ENCODE measurements at regions not wholly inside any gene's neighbourhood (a gene's known extent, or its start where the extent isn't known, plus 50 kb on each side); places are given as distances from the start of the nearest gene placed in this dataset.
A peak's percentile ranks its signal among the peaks of the same experiment; 100 is the strongest.
"Not testable (repeated sequence)": the region's sequence is repeated elsewhere in the genome, so short reads cannot be mapped to it uniquely, and the experiment has no call there.

- DNase-seq = no peak
- intact Hi-C loops (cut with DNase I) = no loop called here
- no peak for ATAC-seq
Measured at GRCh38 chr3:59522550-59522949, 472.7 kb upstream of the CFAP20DC start.

GRCh38 chr3:59519094-59519493 lies 469.3 kb upstream of the CFAP20DC start:
- intact Hi-C loops (cut with DNase I) = no loop called here
- DNase-seq (no peak), ATAC-seq (no peak)

GRCh38 chr3:59518283-59519055 lies 468.6 kb upstream of the CFAP20DC start:
- DNase-seq = no peak
- intact Hi-C loops (cut with DNase I) = no loop called here
- ATAC-seq = no peak

- intact Hi-C loops (cut with DNase I) = no loop called here
- no peak for DNase-seq
- no peak for ATAC-seq
Measured at GRCh38 chr3:59517388-59517787, 467.6 kb upstream of the CFAP20DC start.

- no peak for DNase-seq
- intact Hi-C loops (cut with DNase I) = no loop called here
- ATAC-seq = no peak
Measured at GRCh38 chr3:59515966-59516365, 466.1 kb upstream of the CFAP20DC start.

GRCh38 chr3:59514865-59515482 lies 465.1 kb upstream of the CFAP20DC start:
- no peak for ATAC-seq
- intact Hi-C loops (cut with DNase I) = no loop called here
- DNase-seq = no peak

- no peak for ATAC-seq
- intact Hi-C loops (cut with DNase I) = no loop called here
- DNase-seq = no peak
Measured at GRCh38 chr3:59513570-59513969, 463.7 kb upstream of the CFAP20DC start.

GRCh38 chr3:59512066-59512465 lies 462.2 kb upstream of the CFAP20DC start:
- intact Hi-C loops (cut with DNase I) = no loop called here
- ATAC-seq (no peak), DNase-seq (no peak)

GRCh38 chr3:59510576-59510975 lies 460.8 kb upstream of the CFAP20DC start:
- intact Hi-C loops (cut with DNase I) = no loop called here
- ATAC-seq = no peak

GRCh38 chr3:59508273-59508672 lies 458.4 kb upstream of the CFAP20DC start:
- intact Hi-C loops (cut with DNase I) = no loop called here
- DNase-seq = no peak
- no peak for ATAC-seq

More at GRCh38 chr3:59510576-59510975, 460.8 kb upstream of the CFAP20DC start:
- no peak for DNase-seq

- no peak for DNase-seq
- ATAC-seq = no peak
- intact Hi-C loops (cut with DNase I) = no loop called here
Measured at GRCh38 chr3:59506191-59506590, 456.4 kb upstream of the CFAP20DC start.

GRCh38 chr3:59503441-59503840 lies 453.6 kb upstream of the CFAP20DC start:
- intact Hi-C loops (cut with DNase I) = no loop called here
- DNase-seq (no peak), ATAC-seq (no peak)

- DNase-seq = no peak
- ATAC-seq = no peak
- intact Hi-C loops (cut with DNase I) = no loop called here
Measured at GRCh38 chr3:59502806-59503205, 453.0 kb upstream of the CFAP20DC start.

GRCh38 chr3:59499954-59500353 lies 450.1 kb upstream of the CFAP20DC start:
- no peak for ATAC-seq
- no peak for DNase-seq
- intact Hi-C loops (cut with DNase I) = no loop called here

GRCh38 chr3:59499000-59499399 lies 449.2 kb upstream of the CFAP20DC start:
- DNase-seq (no peak), ATAC-seq (no peak)
- intact Hi-C loops (cut with DNase I) = no loop called here

- DNase-seq = no peak
- no peak for ATAC-seq
- intact Hi-C loops (cut with DNase I) = no loop called here
Measured at GRCh38 chr3:59496250-59496649, 446.4 kb upstream of the CFAP20DC start.

GRCh38 chr3:59494969-59495368 lies 445.1 kb upstream of the CFAP20DC start:
- intact Hi-C loops (cut with DNase I); ATAC-seq; DNase-seq: not testable (repeated sequence)

GRCh38 chr3:59486520-59486919 lies 436.7 kb upstream of the CFAP20DC start:
- DNase-seq (no peak), ATAC-seq (peak; percentile 67 to 77)
- intact Hi-C loops (cut with DNase I) = no loop called here

- intact Hi-C loops (cut with DNase I) = no loop called here
- ATAC-seq = no peak
- no peak for DNase-seq
Measured at GRCh38 chr3:59483191-59483590, 433.4 kb upstream of the CFAP20DC start.

- ATAC-seq (no peak), DNase-seq (no peak)
- intact Hi-C loops (cut with DNase I) = no loop called here
Measured at GRCh38 chr3:59482684-59483083, 432.9 kb upstream of the CFAP20DC start.

GRCh38 chr3:59481776-59482400 lies 432.1 kb upstream of the CFAP20DC start:
- intact Hi-C loops (cut with DNase I) = no loop called here

More at GRCh38 chr3:59481776-59482400, 432.1 kb upstream of the CFAP20DC start:
- ATAC-seq (no peak), DNase-seq (no peak)
